H9 (cell line): ENCODE measurements at regions not wholly inside any gene's neighbourhood (a gene's known extent, or its start where the extent isn't known, plus 50 kb on each side); places are given as distances from the start of the nearest gene placed in this dataset.

Source experiments
- DNase-seq: peaks from one replicate; pipeline ENCODE4 v3.0.0-alpha.2; 2017
- H2AFZ ChIP-seq: one replicate; pipeline ENCODE4 v1.6.1; 2013; ENCODE audit warnings: mild to moderate bottlenecking, low read length, control low read depth, moderate library complexity
- H2AK5ac ChIP-seq: 2 replicates; pipeline ENCODE4 v1.6.1; 2013; ENCODE audit warnings: low read length, control low read depth, mixed read lengths; ENCODE audit not compliant: insufficient read length
- H2BK120ac ChIP-seq: one replicate; pipeline ENCODE4 v1.6.1; 2013; ENCODE audit warnings: low read depth, mild to moderate bottlenecking, low read length, control low read depth, inconsistent platforms; ENCODE audit not compliant: poor library complexity, severe bottlenecking
- H2BK12ac ChIP-seq: 2 replicates; pipeline ENCODE4 v1.6.1; 2013; ENCODE audit warnings: low read length, control low read depth, mixed read lengths, low read depth; ENCODE audit not compliant: insufficient read length
- H2BK15ac ChIP-seq: 2 replicates; pipeline ENCODE4 v1.6.1; 2013; ENCODE audit warnings: low read depth, low read length, control low read depth
- H2BK20ac ChIP-seq: one replicate; pipeline ENCODE4 v1.6.1; 2013; ENCODE audit warnings: low read depth, mild to moderate bottlenecking, low read length, control low read depth, inconsistent platforms; ENCODE audit not compliant: poor library complexity, severe bottlenecking
- H2BK5ac ChIP-seq: 2 replicates; pipeline ENCODE4 v1.6.1; 2013; ENCODE audit warnings: low read length, control low read depth, mixed read lengths; ENCODE audit not compliant: insufficient read length
- H3K14ac ChIP-seq: 2 replicates; pipeline ENCODE4 v1.6.1; 2013; ENCODE audit warnings: low read length, control low read depth; ENCODE audit not compliant: insufficient read depth
- H3K18ac ChIP-seq: 2 replicates; pipeline ENCODE4 v1.6.1; 2013; ENCODE audit warnings: low read depth, mild to moderate bottlenecking, mixed read lengths, low read length, control low read depth; ENCODE audit not compliant: insufficient read length
- H3K23ac ChIP-seq: 2 replicates; pipeline ENCODE4 v1.6.1; 2013; ENCODE audit warnings: low read length, control low read depth, mixed read lengths, low read depth; ENCODE audit not compliant: insufficient read length
- H3K23me2 ChIP-seq: 2 replicates; pipeline ENCODE4 v1.6.1; 2013; ENCODE audit warnings: low read depth, mild to moderate bottlenecking, mixed read lengths, low read length, control low read depth; ENCODE audit not compliant: insufficient read length, poor library complexity, severe bottlenecking
- H3K27ac ChIP-seq: 2 replicates; pipeline ENCODE4 v1.5.1; 2013; ENCODE audit warnings: low read length, control low read depth, mixed read lengths, low read depth; ENCODE audit not compliant: insufficient read length
- H3K27me3 ChIP-seq: 2 replicates; pipeline ENCODE4 v1.6.1; 2013; ENCODE audit warnings: low read length, control low read depth, inconsistent platforms; ENCODE audit not compliant: insufficient read depth
- H3K4ac ChIP-seq: 2 replicates; pipeline ENCODE4 v1.6.1; 2013; ENCODE audit warnings: low read depth, mild to moderate bottlenecking, control low read depth, inconsistent platforms, low read length, moderate library complexity
- H3K4me1 ChIP-seq: 2 replicates; pipeline ENCODE4 v1.6.1; 2013; ENCODE audit warnings: low read length, control low read depth, inconsistent platforms; ENCODE audit not compliant: insufficient read depth
- H3K4me2 ChIP-seq: 2 replicates; pipeline ENCODE4 v1.6.1; 2013; ENCODE audit warnings: low read length, control low read depth, mixed read lengths; ENCODE audit not compliant: insufficient read length, insufficient read depth
- H3K56ac ChIP-seq: 2 replicates; pipeline ENCODE4 v1.6.1; 2013; ENCODE audit warnings: low read depth, mild to moderate bottlenecking, mixed read lengths, low read length, control low read depth; ENCODE audit not compliant: insufficient read length
- H3K79me1 ChIP-seq: 2 replicates; pipeline ENCODE4 v1.6.1; 2013; ENCODE audit warnings: low read depth, mild to moderate bottlenecking, moderate library complexity, low read length, control low read depth, inconsistent platforms; ENCODE audit not compliant: insufficient read depth, poor library complexity, severe bottlenecking
- H3K79me2 ChIP-seq: 2 replicates; pipeline ENCODE4 v1.6.1; 2013; ENCODE audit warnings: low read length, control low read depth, inconsistent platforms; ENCODE audit not compliant: insufficient read depth
- H3K9ac ChIP-seq: 2 replicates; pipeline ENCODE4 v1.6.1; 2013; ENCODE audit warnings: low read length, control low read depth, mixed read lengths; ENCODE audit not compliant: insufficient read length; ENCODE audit errors: extremely low read depth
- H3K9me3 ChIP-seq: one replicate; pipeline ENCODE4 v1.6.1; 2013; ENCODE audit warnings: low read depth, low read length, inconsistent platforms; ENCODE audit not compliant: control insufficient read depth
- H3T11ph ChIP-seq: one replicate; pipeline ENCODE4 v1.6.1; 2013; ENCODE audit warnings: mild to moderate bottlenecking, low read length, control low read depth, inconsistent platforms
- H4K20me1 ChIP-seq: one replicate; pipeline ENCODE4 v1.6.1; 2013; ENCODE audit not compliant: control insufficient read depth, insufficient read length, insufficient read depth
- H4K5ac ChIP-seq: 2 replicates; pipeline ENCODE4 v1.6.1; 2013; ENCODE audit warnings: low read depth, mild to moderate bottlenecking, mixed read lengths, low read length, control low read depth; ENCODE audit not compliant: insufficient read length
- H4K8ac ChIP-seq: replicated peaks from 2 replicates; pipeline ENCODE4 v1.6.1; 2013; ENCODE audit warnings: low read length, control low read depth, mixed read lengths, low read depth; ENCODE audit not compliant: insufficient read length
- H4K91ac ChIP-seq: 2 replicates; pipeline ENCODE4 v1.6.1; 2013; ENCODE audit warnings: low read depth, mild to moderate bottlenecking, moderate library complexity, mixed read lengths, low read length, control low read depth; ENCODE audit not compliant: insufficient read length
- H3K27ac Mint-ChIP-seq, 3 experiments: 2 replicates in 2 of 3; 3 replicates in 1 of 3; pipeline ENCODE4 v1.8.0; 2020 to 2021; ENCODE audit warnings: mixed read lengths in 3 of 3, mild to moderate bottlenecking in 1 of 3, moderate library complexity in 1 of 3
- H3K27me3 Mint-ChIP-seq: 2 replicates; pipeline ENCODE4 v1.8.0; 2021; ENCODE audit warnings: low read depth, mild to moderate bottlenecking, moderate library complexity, mixed read lengths
- H3K36me3 Mint-ChIP-seq, 3 experiments: 2 replicates in 2 of 3; 3 replicates in 1 of 3; pipeline ENCODE4 v1.8.0; 2020 to 2021; ENCODE audit warnings: low read depth in 3 of 3, mixed read lengths in 3 of 3; ENCODE audit not compliant: insufficient read depth in 1 of 3
- H3K4me1 Mint-ChIP-seq, 2 experiments: 2 replicates each; pipeline ENCODE4 v1.8.0; 2020; ENCODE audit warnings: mixed read lengths in 2 of 2
- H3K4me3 Mint-ChIP-seq, 2 experiments: 2 replicates in 1 of 2; 3 replicates in 1 of 2; pipeline ENCODE4 v1.8.0; 2020 to 2021; ENCODE audit warnings: mild to moderate bottlenecking in 2 of 2, mixed read lengths in 2 of 2, moderate library complexity in 1 of 2
- H3K9me3 Mint-ChIP-seq, 2 experiments: 2 replicates in 1 of 2; 3 replicates in 1 of 2; pipeline ENCODE4 v1.8.0; 2020; ENCODE audit warnings: mild to moderate bottlenecking in 2 of 2, mixed read lengths in 2 of 2, moderate library complexity in 1 of 2
- CTCF ChIP-seq: fragments of 200-600 bp; sonication (generic); conservative IDR thresholded peaks from 3 replicates; pipeline ENCODE4 v1.8.0; 2021; ENCODE audit warnings: antibody characterized with exemption, mild to moderate bottlenecking
- WGBS: extraction: QIAGEN DNeasy Blood & Tissue Kit; methylation state at CpG from one replicate; pipeline ENCODE4 v1.1.7; 2013; ENCODE audit warnings: missing lambda C conversion rate, low lambda C conversion rate, mixed read lengths; ENCODE audit not compliant: insufficient read length; ENCODE audit errors: extremely low coverage; 5-methylcytosine and 5-hydroxymethylcytosine counted together

DNA sequence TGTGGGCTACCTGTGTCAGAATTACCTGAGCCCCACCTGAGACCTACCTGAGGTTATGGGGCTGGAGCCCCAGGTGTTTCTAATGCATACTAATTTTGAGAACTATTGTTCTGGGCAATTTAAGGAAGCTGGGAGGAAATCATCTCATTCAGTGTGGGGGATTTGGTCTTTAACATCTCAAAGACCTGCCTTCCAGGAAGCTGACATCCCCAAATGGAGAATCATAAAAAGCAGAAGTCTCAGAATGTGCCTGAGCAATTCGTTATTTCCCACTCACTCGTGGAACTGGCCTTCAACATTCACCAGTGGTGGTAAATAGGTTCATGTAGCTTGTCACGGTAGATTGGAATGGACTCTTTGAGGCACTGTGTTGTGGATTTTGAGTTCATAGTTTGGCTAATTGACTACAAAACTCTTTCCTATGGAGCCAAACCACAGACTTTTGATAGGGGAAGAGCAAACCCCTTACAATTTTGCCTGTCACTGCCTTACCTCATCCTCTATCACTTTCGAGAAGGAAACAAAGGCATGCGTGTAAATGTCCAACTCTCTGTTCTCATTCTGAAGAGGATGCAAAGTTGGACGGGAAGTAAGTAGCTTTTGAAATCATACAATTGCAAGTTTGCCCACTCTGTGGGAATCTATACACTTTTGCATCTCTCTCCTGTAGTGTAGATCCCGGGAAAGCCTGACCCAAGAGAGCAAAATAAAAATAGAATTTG is 521.0 kb upstream of the MDFIC2 start:
- Histone ChIP-seq H2BK15ac (no peak overlapping the region), H4K91ac (no peak overlapping the region), H3K14ac (no peak overlapping the region), H2AK5ac (no peak overlapping the region), H3K27me3 (no peaks in the 10 kb centered on the region), H2BK120ac (no peak overlapping the region), H4K20me1 (no peaks in the 10 kb centered on the region), H3K23ac (no peak overlapping the region), H2BK20ac (no peak overlapping the region), H2BK12ac (no peak overlapping the region), H4K8ac (peak overlapping the region; percentile 73), H3K27ac (no peak overlapping the region), H3K4me1 (peaks cover 9% of the 10 kb centered on the region), H3K4ac (no peak overlapping the region), H3T11ph (no peak overlapping the region), H4K5ac (no peak overlapping the region), H2AFZ (no peak overlapping the region), H3K9ac (no peak overlapping the region), H3K56ac (no peak overlapping the region), H2BK5ac (no peak overlapping the region), H3K23me2 (no peaks in the 10 kb centered on the region), H3K9me3 (no peaks in the 10 kb centered on the region), H3K79me2 (no peaks in the 10 kb centered on the region), H3K79me1 (no peaks in the 10 kb centered on the region), H3K4me2 (no peak overlapping the region), H3K18ac (no peak overlapping the region)
- Mint-ChIP-seq H3K36me3 (peaks cover 0 to 8% (median 4%) of the 10 kb centered on the region in 3 experiments; a peak in 2 of 7 replicates), H3K27me3 (no peaks in the 10 kb centered on the region), H3K4me1 (peaks cover 20% of the 10 kb centered on the region in 2 experiments), H3K27ac (peak overlapping the region in 2 of 3 experiments; percentile 71 to 93; a peak in 2 of 7 replicates), H3K9me3 (peaks cover 0 to 6% of the 10 kb centered on the region in 2 experiments; a peak in 2 of 5 replicates), H3K4me3 (no peak overlapping the region; a peak in 1 of 5 replicates)
- no peak for DNase-seq
- WGBS = no CpG with 5 or more reads among the region's 7 CpGs
- TF ChIP-seq CTCF = no peak
